GM23338 (cell line): ENCODE measurements at regions not wholly inside any gene's neighbourhood (a gene's known extent, or its start where the extent isn't known, plus 50 kb on each side); places are given as distances from the start of the nearest gene placed in this dataset.

Experiments used
- CTCF ChIP-seq, 2 experiments: fragments of 200-600 bp in 1 of 2; sonication (generic) in 1 of 2; conservative IDR thresholded peaks; 2 replicates each; pipeline versions ENCODE4 v1.5.1 to v1.6.1; 2016 to 2017; ENCODE audit warnings: antibody characterized with exemption in 2 of 2, low read depth in 2 of 2, mild to moderate bottlenecking in 2 of 2, moderate library complexity in 1 of 2
- ETS1 ChIP-seq: IDR thresholded peaks from 2 replicates; pipeline ENCODE4 v1.6.1; 2016; ENCODE audit warnings: antibody characterized with exemption
- EZH2 ChIP-seq: fragments of 200-600 bp; sonication (generic); IDR thresholded peaks from one replicate; pipeline ENCODE4 v1.8.0; 2017; ENCODE audit warnings: antibody characterized with exemption, mild to moderate bottlenecking, low read depth; ENCODE audit not compliant: unreplicated experiment
- EZH2phosphoT487 ChIP-seq: fragments of 200-600 bp; sonication (generic); IDR thresholded peaks from one replicate; pipeline ENCODE4 v1.8.1; 2018; ENCODE audit warnings: antibody characterized with exemption; ENCODE audit not compliant: unreplicated experiment
- JUNB ChIP-seq: IDR thresholded peaks from one replicate; pipeline ENCODE4 v1.6.1; 2016; ENCODE audit warnings: antibody characterized with exemption; ENCODE audit not compliant: unreplicated experiment

DNA sequence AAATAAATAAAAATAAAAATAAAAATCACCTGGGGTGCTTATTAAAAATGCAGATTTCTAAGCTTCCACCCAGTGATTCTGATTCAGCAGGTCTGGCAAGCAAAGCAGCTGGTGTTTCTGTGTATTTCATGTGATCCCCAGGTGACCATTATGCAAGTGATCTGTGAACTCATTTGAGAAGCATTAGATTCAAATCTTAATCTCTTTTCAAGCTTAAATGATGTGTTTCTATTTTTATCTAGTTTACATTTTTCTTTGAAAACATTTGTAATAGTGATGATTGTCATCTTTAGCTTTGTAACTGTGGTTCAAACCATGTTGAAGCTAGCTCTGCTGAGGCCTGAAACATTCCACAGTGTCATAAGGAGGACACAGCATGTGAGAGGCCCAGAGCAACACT lies 804.8 kb upstream of the ZNF608 start:
- TF ChIP-seq ETS1 = no peak
- no peak for TF ChIP-seq EZH2phosphoT487
- no peak for TF ChIP-seq CTCF (conservative IDR thresholded peaks at IDR 0.05; ENCODE audit: low read depth in 2 of 2)
- TF ChIP-seq JUNB = no peak
- no peak for TF ChIP-seq EZH2
